ENCODE measurements at regions not wholly inside any gene's neighbourhood (a gene's known extent, or its start where the extent isn't known, plus 50 kb on each side); places are given as distances from the start of the nearest gene placed in this dataset.

- TF ChIP-seq CTCF (IDR thresholded peaks at IDR 0.05 in 4 of 5, conservative IDR thresholded peaks at IDR 0.05 in 1 of 5) (no peak), POLR2A (IDR thresholded peaks at IDR 0.05) (no peak)
Observed at GRCh38 chr5:124524552-124525232, 221.7 kb downstream of the ZNF608 start.

Measured in gastrocnemius medialis (tissue), 4 donors.